ENCODE measurements at regions not wholly inside any gene's neighbourhood (a gene's known extent, or its start where the extent isn't known, plus 50 kb on each side); places are given as distances from the start of the nearest gene placed in this dataset.

GRCh38 chr14:50045039-50045711, 71.2 kb downstream of the VCPKMT start:
- TF ChIP-seq POLR2A (IDR thresholded peaks at IDR 0.05) (peak in 1 of 2 donors; percentile 18), CTCF (IDR thresholded peaks at IDR 0.05) (no peak)
